GM19238 (cell line): ENCODE measurements at regions not wholly inside any gene's neighbourhood (a gene's known extent, or its start where the extent isn't known, plus 50 kb on each side); places are given as distances from the start of the nearest gene placed in this dataset.

Experiments used
- DNase-seq: peaks from one replicate; pipeline ENCODE4 v3.0.0; 2011; ENCODE audit warnings: low spot score; ENCODE audit not compliant: insufficient read length

DNA sequence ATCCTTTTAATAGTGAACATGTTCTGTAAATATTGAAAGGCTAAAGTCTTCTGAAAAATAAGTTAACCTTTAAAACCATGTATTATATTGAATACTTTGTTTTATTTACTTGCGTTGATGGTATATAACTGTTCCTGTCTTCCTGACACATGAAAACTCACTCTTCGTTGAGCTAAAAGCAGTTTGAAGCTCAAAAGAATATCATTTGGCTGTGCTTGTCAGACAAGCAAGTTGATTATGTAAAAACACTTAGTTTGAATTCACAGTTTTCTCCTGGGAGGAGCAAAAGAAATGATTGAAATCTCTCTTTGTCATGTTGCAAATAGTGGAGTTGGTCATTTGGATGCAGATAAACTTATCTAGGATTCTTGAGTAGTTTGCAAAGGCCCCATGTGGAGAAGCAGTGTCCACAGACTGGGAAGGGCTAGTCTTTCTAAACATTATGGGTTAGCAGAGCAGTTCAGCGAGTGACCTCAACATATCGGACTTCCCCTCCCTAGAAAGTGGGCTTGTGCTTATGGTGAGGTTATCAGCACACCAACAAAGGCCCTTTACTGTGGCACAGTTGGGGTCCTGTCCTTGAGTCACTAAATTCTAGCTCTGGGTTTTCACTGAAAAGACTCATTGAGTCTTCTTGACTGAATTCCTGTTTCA lies 290.4 kb downstream of the CSNK1G3 start:
- no peak for DNase-seq

DNA sequence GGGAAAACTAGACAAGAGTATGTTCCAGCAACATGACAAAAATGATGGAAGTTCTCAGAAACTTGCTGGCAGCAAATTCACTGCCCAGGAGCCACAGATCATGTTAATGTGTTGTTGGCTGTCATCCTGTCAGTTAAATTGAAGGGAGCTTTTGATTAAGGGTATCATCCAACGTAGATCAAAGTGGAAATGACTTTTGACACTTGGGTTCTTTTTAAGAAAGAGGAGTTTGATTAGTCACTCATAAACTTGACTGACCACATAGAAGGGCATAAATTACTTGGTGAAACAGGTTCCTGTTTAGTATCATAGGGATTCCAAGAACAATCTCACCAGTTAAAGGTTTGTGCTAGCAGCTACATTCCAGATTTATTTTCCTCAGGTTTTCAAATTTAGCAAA lies 288.7 kb downstream of the CSNK1G3 start:
- DNase-seq, result no peak

DNA sequence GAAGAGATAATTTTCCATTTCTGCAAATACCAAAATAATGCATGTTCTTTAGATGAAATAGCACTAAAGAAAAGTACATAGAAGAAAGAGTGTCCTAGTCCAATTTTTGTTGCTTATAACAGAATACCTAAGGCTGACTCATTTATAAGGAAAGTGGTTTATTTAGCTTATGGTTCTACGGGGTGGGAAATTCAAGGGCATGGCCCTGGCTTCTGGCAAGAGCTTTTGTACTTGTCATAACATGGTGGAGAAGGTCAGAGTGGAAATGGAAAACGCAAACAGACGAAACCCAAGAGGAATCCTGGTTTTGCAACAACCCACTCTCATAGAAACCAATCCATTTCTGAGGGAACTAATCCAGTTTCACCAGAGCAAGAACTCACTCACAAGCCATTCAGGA lies 283.7 kb downstream of the CSNK1G3 start:
- no peak for DNase-seq

DNA sequence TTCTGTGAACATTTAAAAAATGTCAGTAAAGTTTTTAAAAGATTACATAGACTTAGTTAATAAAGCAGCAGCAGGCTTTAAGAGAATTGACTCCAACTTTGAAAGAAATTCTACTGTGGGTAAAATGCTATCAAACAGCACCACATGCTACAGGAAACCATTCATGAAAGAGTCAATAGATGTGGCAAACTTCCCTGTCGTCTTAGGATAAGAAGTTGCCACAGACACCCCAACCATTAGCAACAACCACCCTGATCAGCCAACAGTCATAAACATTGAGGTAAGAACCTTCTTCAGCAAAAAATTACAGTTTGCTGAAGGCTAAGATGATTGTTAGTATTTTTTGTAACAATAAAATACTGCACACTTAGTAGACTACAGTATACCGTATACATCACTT lies 278.2 kb downstream of the CSNK1G3 start:
- no peak for DNase-seq

DNA sequence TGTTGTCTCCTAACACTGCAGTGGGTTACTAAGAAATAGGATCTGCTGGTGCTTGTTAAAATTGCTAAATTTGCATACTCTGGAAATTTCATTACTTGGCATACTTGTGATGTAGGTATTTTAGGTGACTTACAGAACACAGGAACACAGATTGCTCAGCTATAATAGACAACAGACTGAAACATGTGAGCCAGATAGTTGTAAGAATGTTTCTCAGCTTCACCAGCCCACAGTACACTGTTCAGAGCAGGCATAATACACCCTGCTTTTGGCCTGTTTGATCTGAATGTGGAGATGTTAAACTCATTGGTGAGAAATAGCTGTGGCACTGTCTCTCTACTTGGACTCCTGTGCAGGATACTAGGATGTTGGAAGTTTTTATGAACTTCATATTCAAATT lies 275.7 kb downstream of the CSNK1G3 start:
- no peak for DNase-seq

DNA sequence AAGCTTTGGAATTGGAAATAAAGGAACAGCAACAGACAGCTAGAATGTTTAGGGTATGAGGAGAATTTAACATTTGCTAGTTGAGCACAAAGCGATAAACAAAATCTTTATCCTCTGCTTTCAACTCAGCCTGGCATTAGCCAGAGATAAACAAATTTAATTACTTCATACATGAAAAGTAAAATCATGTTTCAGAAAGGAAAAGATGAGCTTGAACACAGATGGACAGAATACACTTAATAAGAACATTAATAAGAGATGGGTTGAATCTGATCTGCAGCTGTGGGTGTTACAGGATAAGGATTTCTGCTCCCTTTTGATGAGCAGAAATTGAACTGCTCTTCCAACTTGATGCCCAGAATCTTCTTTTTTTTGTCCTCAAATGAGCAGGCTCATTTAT lies 275.2 kb downstream of the CSNK1G3 start:
- no peak for DNase-seq

DNA sequence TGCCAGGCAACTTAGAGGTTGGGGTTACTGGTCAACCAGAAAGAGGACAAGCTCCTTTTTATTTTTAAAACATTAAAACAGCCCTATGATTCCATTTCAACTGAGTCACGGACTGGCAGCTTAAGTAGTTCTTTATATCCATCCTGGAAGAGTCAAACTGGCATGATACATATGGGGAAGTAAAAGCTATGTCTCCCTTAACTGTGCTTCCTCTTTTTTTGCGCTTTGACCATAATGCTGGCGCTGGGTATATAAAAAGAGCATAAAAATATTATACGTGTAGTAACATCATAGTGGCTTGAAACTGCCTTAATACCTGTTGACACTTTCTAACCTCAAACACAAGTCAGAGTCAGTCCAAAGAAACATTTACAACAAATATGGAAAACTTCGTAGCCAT lies 274.4 kb downstream of the CSNK1G3 start:
- no peak for DNase-seq

DNA sequence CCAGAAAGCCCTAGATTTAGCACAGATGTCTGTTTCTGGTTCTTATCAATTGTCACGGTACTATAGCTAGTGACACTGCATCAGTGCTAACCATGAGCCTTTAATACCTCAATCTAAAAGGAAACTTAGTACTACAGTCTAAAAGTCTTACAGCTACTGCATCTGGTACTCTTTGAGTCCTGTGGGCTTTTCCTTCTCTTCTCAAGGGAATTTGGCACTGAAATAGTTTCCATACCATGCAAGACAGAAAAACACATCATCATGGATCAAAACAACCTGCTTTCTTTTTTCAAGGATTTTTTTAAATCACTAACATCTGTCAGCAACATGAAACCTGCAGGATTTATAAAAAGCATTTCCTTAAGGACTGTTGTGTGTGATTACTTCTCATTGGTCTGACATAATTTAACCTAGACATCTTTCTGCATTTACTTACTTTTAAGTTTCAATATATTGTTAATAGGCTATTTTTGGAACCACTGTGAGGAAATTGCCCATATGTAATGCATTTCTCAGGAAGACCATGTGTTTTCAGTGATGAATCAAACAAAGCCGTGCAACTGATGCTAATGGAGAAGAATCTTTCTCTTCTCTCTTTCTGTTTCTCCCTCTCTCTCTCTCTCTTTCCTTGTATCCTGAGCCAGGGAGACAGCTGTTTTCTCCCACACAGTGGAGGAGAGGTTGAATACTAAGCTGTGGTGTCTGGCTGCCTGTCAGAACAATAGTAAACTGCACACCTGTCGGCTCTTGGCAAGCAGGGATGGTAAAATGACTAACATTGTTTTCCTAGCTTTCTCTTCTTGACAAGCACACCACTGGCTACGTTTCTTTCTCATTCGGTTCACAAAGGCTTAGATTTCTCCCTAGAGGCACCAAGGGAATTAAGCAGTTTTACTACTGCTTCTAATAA lies 273.4 kb downstream of the CSNK1G3 start:
- DNase-seq, result no peak

DNA sequence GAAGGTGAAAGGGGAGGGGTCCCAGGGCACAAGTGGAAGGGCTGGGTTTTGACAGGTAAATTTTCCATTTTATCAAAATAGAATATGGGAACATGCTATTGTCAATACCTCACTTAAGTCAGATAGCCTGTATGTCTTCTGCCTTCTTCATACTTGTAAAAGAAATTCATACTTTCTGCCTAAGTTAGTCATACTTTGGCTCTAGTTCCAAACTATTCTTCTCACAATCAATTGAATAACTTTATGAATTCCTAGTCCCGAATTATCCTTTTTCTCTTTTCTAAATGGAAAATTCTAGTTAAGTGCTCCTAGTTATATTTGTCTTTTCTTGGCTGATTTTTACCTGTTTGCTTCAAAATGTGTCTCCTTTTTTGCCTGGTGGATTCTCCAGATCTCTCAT lies 271.4 kb downstream of the CSNK1G3 start:
- no peak for DNase-seq

DNA sequence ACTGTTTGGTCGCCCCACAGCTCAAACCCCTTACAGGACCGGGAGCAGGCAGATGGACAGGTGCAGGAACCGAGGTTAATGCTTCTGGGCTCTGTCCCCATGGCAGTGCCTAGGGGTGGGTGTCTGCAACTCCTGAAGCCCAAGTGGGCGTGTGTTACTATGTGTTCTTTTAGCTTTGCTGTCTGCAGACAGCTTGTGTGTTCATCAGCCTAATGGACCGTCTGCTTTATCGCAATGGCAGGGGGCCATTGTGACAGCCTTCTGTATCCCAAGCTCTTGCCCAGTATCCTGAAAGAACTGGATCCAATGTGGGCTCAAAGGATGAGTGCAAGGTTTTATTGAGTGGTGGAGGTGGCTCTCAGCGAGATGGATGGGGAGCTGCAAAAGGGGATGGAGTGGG lies 266.7 kb downstream of the CSNK1G3 start:
- no peak for DNase-seq

DNA sequence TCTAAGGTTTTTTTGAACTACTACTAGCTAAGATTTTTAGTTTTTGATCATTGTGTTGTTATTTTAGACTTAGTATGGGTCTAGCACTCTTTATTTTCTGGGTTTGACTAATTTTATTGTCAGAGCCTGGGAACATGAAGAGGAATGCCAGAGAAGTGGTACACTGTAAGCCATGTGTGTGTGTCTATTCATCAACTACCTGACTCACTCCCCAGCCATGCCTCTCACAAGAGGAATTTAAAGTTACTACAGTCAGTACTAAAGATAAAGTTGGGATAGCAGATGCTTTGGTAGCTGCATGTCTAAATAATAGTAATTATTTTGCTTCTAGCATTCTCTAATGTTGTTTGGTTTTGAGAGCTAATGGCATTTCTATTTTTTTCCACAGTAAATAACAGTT lies 264.8 kb downstream of the CSNK1G3 start:
- no peak for DNase-seq

DNA sequence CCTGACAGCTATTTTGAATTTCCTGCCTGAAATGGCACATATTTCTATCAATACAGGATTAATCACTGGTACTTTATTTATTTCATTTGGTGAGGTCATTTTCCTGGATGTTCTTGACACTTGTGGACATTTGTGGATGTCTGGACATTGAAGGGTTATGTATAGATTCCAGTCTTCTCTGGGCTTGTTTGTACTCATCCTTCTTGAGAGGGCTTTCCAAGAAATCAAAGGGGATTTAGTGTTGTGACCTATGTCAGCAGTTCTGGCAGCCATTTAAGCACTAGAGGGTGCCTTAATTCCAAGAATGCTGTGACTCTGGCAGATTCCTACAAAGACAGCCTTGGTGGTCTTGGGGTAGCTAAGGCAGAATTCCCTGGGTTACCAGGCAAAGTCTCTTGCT lies 259.7 kb downstream of the CSNK1G3 start:
- DNase-seq, result no peak

DNA sequence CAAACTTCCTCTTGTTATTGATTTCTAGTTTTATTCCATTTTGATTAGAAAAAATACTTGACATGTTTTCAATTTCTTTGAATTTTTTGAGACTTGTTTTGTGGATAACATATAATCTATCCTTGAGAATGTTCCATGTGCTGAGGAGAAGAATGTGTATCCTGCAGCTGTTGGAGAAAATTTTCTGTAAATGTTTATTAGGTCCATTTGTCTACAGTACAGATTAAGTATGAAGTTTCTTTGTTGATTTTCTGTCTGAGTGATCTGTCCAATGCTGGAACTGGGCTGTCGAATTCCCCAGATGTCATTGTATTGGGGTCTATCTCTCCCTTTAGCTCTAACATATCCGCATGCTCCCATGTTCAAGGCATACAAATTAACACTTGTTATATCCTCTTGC lies 251.2 kb downstream of the CSNK1G3 start:
- DNase-seq, result no peak

DNA sequence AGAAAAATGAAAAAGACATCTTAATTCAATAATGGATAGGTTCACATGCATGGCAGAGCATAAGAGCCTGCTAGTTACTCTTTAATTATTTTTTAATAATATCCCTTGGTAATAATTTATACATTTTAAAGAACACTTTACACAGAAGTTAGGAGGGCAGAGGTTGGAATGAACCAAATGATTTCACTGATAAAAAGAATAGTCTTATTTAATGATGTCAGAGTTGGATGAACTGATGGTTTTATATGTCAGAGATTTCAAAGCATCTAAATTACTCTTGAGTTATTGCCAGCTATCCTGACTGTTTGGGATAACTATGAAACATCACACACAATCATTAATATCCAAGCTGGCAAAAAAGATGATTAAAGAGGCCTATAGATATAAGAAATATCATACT lies 244.8 kb downstream of the CSNK1G3 start:
- DNase-seq, result no peak

DNA sequence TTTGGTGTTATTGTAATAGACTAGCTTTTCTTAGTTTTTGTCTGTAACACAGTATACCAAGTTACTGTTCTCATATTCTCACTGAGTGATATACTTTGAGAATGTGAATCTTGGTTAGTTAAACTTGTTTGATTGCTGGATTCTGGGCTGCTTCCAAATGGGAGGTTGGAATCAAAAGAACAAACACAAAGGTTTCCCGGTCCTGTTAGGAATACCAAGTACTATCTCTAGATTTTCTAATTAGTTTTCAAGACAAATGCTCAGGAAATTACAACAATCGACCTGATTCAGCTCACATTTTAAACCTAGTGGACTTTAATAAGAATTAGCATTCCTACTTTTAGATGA lies 244.3 kb downstream of the CSNK1G3 start:
- no peak for DNase-seq

DNA sequence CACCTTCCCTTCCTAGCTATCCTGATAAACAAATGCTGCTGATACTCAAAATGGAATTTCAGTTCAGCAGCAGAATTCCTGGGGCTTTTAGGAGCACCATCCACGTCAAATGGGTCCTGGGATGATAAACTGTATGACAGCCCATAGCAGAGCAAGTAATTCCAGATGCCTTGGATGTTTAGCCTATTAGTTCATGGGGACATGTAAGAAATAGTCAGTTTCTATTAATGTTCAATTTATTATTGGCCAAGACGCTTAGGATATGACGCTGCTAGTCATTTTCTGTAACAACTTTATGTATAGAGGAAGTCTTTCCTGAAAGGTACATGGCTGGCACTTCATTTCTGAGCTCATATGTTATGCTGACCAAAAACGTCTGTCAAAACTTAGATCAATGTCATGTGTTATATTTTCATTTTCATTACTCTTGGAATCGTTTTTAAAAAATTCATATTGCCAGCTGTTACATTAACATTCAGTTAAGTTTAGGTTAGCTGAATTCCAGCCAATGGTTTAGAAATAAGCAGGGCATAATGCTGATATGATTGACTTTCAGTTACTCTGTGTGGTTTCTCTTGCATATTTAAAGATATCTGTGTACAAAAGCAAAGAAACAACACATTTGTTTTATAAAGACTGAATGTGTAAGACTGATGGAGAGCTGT lies 243.8 kb downstream of the CSNK1G3 start:
- DNase-seq, result no peak

DNA sequence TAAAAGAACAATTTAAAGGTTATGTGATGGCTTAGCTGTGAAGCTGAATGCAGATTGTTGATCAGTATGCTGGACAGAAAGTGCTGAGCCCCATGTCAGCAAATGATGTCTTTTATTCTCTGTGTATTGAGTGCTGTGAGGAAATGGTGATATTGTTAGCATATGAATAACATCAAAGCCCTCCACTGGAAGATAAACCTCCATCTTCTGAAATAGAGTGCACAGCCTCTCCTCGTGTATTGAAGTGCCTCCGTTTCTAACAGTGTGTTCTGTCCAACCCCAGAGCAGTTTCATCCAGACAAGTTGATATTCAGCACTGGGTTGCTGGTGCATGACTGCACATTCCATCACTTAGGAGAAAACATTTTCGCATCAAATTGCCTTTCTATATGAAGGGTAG lies 242.9 kb downstream of the CSNK1G3 start:
- DNase-seq, result no peak

DNA sequence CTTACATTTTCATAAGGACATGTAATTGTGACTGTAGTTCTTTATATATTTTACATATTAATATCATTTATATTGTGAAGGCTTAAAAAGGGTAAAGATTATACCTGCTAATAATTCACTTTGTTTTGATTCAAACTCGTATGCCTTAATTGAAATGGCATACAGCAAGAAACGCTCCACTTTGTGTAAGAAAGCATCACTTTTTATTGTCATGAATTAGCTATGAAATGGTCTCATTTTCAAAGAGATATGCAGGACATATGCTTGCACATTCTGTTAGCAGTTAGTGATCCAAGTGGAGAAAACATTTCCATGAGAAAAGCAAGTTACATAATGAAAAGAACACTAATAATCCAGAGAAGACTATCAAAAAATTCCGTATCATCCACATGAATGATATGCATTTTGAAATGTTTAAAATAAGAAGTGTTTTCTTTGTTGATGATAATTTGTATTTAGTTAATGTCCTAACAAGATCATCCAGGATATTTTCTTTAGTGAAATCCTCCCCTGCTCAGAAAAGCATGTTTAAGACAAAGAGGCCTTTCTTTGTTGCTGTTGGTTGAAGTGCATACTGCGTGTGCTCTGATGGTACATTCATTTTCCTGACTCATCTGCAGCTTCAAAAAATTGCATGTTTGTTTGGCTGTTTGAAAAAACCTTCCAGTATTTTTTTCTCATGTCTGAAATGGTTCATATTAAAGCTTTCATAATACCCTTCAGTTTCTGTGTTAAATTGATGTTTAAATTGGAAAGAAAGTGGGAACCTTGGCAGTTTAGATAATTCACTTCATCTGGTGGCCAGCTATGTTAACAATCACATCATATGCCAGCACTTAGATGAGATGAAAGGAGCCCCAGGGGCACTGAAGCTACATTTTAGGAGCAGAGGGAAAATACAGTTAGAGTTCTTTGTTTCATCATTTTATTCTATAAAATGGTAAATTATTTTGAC lies 242.2 kb downstream of the CSNK1G3 start:
- no peak for DNase-seq

DNA sequence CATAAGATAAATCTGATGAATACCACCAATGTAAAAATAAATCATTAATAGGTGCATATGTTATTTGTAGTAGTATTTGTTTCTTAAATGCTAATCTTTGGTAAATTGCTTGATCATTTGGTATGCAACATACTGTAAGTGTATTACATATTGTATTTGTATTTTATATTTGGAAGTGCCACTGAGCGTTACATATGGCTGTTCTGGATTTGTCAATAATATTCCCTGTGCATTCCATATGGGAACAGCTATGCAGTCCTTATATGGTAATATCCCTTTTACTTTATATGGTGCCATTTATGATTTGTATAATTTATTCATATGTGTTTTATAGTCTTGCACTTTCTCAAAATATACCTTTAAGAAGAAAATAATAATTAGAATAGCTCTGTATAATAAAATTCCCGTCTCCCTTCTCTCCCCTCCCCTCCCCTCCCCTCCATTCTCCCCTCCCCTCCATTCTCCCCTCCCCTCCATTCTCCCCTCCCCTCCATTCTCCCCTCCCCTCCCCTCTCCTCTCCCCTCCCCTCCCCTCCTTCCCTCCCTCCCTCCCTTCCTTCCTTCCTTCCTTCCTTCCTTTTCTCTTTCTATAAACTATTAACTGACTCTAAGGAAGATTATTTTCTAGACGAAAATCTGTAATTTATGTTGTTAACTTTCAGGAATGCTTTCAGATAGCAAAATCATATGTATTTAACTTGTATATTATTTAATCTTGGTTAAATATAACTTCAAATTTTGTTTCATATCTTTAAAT lies 241.4 kb downstream of the CSNK1G3 start:
- DNase-seq, result no peak

DNA sequence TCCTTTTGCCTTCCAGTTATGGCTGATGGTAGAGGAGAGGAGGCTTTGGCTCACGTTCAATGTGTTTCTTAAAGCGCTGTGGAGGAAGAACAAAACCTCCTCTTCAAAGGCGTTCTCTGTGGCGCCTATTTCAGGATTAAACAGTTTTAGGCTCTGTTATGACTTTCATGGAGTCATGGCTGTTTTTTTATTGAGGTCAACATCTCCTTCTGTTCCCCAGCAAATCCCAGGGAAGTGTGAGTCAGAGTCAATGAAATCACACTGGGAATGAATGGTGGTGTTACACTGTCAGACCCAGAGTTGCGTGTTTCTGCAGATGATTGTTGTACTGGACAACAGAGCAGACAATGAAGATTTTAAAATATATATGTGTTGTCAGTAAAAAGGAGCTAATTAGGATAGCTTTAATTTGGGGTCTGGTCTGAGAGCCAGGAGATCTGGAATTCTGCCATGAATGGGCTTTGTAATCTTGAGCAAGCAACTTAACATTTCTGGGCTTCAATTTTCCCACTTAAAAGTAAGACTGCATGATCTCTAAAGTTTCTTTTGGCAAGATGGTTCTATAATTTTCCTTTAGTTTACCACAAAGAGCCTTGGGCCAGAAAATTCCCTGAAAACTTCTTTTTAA lies 240.7 kb downstream of the CSNK1G3 start:
- no peak for DNase-seq
